ENCODE measurements at regions not wholly inside any gene's neighbourhood (a gene's known extent, or its start where the extent isn't known, plus 50 kb on each side); places are given as distances from the start of the nearest gene placed in this dataset.

DNA sequence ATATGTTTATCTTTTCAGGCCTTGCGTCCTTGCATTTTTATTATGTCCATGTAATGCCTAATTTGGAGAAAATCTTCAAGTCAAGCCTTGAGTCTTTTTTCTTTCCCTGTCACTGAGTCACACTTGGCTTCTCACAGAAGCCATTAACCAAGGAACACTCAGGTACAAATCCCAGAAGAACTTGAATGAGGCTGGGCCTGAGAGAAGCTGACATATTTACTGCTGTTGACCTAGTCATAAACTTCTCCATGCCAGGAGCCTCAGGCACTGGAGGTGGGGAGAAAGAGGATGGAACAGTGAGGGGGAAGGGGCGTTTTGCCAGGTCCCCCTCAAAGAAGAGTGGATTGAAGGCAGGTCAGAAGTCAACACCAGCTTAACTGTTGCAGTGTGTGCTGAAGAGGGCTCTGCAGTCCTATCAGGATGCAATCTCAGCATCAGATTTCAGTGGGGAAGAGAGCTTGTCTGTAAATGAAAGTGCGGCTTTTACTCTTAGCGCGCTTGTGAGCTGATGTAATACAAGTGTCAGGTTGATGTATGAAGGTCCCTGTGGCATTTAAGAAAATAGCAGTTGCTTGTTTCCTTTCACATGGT is 526.0 kb downstream of the ETS1 start:
- no peak for DNase-seq

DNA sequence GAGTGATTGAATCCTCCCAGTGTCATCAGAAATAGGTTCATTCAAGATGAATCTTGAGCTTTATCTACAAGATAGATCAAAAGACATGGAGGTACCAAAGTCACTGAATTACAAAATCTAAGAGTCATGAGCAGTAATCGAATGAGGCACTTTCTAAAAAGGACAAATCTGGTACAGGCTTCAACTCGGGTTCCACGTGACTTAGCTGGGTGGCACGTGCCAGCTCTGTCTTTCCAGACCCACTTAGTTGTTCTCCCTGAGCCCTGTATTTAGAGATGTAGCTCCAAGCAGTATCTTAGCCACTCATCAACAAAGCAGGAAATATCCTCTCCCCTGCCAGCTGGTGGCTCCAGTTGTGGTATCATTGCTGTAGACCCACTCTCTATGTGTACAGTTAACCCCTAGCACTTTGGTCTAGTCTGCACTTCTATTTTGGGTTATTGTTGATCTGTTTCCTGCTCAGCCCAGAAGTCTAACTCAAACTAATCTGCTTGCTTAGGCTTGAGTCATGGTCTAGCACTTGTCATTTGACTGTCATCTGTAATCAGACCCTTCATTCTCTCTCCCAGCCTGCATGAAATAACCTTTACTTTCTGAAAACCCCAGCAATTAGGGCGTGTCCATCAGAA is 528.7 kb downstream of the ETS1 start:
- no peak for DNase-seq

DNA sequence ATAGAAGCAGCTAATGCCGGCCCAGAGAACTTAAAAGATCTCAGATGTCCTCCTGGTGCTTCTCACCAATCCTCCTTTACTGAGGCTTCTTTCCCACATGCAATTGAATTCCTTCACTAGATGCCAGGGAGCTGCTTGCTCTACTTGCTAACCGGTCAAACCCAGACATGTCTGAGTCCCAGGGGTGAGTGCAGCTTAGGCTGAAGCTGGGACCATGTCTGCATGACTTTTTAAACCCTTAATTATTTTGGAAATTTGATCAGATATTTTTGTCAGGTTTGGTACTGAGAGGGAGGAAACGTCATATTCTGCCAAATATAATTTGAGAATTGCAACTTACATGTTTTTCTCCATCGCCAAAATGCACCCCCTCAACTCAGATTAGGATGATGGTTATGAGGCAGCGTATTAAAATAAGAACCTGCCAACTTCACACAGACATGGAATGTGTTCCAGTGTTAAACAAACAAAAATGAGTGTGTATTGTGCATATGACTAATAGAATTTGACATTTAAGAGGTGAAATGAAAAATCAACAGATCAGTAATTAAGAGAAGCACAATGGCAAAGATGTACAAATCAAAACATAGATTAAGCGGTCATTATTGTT is 529.5 kb downstream of the ETS1 start:
- DNase-seq = no peak

DNA sequence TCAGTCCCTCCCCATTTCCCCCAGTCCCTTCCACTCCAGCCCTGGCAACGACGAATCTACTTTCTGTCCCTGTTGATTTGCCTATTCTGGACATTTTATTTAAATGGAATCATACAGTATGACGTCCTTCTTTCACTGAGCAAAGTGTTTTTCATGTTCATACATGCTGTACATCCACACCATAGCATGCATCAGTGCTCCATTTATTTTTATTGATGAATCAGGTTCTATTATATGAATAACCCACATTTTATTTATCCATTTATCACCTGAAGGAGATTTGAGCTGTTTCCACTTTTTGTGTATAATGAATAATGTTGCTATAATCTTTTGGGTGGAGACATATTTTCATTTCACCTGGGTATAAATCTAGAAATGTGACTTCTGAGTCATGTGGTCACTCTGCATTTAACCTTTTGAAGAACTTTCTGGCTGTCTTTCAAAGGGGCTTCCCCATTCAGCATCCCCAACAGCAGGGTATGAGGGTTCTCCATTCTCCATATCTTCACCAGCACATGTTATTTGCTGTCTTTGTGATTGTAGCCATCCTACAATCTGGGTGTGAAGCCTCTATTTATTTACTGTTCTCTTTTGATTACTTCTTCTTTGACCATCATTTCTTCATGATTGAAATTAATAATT is 531.7 kb downstream of the ETS1 start:
- no peak for DNase-seq

DNA sequence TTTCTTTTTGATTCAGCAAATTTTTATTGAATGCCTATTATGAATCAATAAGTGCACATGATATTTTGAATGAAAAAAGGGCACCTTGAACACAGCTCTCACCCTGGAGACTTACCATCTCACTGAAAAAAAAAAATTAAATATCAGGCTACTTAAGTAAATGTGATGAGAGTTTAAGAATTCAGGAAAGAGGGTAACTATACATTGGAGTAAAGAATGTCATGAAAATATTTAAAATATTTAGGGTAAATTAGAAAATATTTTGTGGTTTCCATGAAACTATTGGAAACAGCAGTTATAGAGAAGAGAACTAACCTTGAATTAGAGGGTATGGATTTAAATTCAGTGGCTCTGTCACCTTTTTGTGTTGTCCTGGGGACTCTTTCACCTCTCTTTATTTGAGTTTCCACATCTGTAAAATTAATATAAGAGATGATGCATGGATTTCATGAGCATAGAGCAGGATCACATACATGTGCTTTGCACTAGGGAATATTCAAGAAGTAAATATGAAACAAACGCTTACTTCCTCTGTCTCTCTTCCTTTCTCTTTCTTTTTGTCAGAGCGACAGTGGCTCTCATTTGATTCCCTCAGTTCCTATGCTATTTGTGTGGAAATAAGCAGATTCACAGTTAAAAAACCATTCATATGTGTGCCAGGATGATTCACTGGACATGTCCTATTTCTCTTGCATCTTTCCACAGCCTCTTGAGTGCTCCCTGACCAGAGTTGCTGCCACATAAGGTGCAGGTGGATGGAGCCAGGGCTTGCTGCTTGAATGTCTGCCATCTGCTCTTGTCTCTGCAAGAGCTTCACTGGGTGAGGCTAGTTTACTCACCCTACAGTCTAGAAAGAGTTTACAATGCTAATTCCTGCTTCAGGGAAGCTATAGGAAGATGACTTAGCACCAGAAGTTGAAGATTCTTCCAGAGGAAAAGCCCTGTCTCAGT is 533.1 kb downstream of the ETS1 start:
- DNase-seq = no peak

DNA sequence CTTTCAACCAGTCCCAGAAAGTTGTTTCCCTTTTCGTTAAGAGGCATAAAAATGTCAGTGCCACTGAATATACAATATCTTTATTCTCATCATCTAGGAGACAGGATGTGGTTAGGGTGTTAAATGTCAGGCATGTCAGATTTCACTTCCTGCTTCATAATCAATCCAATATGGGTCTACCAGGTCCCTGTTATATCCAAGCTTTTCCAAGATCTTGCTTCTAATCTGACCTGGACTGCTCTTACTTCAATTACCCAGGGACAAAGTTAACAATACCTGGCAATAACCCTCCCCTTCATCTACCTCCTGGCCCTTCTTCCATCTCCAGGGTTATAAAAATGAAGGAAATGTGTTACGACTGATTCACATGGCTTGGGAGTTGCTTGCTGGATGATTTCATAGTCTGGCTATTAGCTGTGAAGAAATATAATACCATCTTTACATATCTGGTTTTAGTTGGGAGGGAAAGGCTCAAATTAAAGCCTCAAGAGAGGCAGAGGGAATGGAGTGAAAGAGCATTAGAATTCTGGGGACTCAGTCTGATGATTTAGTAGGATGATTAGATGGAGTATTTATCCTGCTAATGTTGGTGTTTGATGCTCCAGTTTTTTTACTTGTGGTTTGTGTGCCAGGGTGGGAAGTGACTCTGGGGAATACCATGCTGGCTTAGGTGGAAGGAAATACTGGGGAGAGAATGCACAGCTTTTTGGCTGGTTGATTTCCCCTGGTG is 534.3 kb downstream of the ETS1 start:
- no peak for DNase-seq

DNA sequence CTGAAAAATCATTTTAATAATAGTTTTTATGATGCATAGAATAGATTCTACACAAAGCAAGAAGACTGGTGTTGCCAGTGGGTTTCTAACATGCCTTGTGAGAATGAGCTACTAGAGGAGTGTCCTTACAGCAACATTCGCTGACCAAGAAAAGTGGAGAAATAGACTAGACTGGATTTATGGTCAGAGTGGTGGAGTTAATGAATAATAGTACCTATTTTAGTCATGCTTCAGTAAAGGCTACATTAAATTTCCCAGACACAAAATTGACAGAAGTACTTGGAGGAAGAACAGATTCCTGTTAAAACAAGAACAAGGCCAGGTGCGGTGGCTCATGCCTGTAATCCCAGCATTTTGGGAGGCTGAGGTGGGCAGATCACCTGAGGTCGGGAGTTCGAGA is 539.2 kb downstream of the ETS1 start:
- no peak for DNase-seq

DNA sequence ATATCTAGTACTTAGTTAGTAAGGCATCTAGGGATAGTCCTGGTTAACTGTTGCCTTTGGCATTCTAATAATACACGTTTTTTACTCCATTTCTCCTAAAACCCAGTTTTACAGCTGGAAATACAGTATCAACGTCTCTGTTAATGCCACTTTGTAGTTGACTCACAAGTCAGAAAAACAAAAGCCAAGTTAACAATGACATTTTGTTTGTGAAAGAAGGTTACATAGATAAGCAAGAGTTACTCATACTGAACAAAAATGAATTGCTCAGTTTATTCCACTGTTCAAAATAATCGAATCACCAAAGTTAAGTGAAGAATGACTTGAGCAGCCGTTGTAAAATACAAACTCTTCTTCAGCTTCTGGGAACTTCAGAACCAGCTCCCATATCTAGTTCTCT is 540.3 kb downstream of the ETS1 start:
- DNase-seq = no peak

DNA sequence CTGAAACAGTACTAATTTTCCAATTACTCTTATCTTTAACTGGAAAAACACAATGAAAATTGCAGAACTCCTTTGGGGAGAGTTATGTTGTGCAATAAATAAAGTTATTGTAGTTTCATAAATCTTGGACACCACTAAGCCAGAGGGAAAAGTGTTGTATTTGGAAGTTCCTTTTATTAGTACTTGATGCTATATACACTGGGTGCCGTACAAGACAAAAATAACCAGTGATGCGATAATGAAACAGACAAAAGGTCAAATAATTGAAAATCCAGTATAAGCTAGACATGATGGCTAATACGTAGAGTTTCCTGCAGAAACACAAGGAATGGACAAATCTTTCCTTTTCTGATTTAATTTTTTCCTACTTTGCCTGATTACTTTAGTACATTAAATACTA is 541.1 kb downstream of the ETS1 start:
- no peak for DNase-seq

DNA sequence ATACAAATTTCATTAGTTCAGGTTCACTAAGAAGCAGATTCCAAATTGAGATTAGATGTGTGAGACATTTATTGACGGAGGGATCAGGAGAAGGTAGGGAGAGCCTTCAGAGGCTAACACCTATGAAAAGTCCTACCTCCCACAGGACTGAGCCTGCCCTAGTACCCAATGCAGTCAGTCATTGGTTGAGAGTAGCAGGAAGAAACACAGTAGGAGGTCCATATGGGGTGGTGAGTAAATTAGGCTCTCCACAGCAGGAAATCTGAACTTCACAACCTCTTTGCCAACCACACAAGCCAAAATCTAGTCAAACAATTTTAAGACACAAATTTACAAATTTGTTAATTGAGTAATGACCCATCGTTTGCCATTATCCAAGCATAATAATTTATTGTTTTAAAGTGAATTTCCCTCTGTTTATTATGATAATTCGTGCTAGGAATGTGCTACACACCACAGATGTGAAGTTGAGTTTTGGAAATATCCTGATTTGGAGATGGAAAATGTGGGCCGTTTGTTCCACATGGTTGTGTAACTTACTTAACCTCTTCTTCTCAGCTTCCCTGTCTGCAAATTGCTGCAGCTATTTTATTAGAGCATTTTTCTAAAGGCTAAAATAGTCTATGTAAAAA is 542.1 kb downstream of the ETS1 start:
- no peak for DNase-seq

DNA sequence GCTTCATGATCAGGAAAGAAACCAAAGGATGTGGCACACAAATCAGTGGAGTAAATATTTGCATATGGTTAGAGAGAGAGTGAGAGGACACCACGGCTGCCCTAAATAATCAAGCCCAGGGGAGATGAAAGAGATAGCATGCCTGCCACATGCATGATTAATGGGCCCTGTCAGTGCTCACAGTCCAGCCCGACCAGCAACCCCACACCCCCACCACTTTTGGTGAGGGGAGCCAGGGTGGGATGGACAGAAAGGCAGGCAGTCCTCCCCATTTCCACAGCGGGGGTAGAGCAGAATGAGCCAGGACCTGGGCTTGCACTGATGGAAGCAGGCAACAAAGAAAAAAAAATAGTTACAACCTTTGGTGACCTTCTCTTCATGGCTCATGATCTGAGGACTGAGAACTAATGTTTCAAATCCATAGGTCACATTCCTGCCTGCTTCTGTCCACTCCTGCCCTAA is 545.0 kb downstream of the ETS1 start:
- DNase-seq = no peak

DNA sequence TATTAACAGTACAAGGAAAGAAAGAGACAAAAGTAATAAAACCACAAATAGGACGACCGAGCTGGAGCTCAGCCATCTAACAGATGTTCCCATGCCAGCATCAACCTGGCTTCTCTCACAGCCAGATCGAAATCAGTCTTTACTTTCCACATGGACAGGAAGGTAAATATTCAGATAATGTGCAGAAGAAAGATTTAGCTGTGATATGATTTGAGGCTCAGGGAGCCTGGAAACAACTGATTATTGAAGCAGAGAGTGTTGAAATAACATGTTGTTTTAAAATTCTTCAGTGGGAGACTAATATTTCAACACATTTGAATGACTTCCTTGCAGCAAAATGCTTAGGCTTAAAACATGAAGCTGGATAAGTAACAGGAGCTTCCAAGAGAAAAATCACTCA is 546.8 kb downstream of the ETS1 start:
- no peak for DNase-seq

DNA sequence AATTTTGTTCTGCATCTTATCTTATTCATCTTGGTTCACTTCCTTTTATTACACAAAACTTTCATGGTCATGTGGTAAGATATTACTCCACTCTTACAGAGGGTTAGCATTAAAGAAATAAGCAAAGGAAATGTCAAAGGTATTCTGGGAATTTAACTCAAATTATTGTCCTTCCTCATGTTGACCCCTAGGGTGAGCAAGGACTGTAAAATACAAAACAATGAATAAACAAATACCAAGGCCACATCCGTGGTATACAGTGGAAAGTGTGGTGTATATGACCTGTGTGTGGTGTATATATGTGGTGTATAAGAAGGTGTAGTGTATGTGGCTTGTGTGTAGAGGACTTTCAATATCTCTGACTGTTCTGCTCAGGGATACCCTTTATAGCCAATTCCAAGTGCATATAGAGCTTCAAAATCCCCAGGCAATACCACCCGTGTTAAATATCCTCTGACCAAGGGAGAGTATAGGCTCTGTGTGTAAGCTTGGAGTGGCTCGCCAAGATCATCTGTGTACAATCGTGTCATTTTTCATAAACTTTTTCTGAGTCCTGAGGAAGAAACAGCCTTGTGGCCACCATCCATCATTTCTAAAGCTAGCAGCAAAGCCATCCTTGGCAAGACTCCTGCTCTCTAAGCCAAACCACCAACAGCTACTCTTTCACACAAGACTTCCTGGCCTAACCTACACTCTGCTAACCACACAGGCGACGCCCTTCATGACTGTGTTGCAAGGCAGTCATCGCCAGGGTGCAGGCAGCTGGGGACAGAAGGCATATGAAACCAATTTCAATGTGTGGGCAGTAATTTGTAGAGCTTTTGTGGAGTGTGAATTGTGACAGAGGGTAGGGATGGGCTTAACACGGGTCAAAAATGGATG is 548.0 kb downstream of the ETS1 start:
- peak; percentile 60 for DNase-seq

DNA sequence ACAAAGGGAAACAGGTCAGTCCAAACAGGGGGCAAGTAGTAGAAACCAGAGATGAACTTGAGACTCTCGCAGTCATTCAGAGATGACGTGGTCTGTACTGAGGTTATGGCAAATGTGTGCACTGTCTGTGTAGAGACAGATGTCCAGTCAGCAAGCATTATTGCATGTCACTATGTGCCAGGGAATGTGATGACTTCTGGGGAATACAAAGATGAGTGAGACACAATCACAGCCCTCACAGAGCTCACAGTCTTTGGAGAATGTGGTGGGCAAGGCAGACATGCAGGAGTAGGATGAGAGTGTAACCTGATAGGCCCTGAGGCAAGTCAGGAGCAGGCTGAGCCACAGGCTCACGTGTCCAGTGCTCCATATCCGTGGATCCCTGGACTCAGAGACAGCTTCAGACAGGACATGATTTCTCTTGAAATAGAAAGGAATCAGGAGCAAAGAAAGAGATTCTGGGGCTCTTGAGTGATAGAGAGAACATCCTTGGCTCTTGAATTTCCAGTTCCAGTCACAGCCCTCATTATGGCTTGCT is 550.7 kb downstream of the ETS1 start:
- DNase-seq = no peak

DNA sequence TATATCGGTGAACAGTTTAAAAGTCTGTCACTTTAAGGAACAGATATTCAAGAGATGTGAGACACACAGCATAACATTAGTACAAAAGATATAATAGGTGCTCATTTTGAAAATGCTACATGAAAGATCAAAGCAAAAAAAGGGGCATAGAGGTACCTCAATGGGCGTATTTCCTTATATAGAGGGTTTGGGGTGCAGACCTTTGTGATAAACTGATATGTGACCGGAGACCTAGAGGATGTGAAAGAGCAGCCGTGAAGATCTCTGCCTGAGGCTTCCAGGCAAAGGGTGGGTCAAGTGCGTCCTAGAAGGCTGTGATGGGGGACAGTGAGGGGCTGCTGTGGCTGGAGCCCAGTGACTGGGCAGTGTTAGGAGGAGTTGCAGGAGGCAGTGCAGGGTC is 551.4 kb downstream of the ETS1 start:
- DNase-seq = no peak

DNA sequence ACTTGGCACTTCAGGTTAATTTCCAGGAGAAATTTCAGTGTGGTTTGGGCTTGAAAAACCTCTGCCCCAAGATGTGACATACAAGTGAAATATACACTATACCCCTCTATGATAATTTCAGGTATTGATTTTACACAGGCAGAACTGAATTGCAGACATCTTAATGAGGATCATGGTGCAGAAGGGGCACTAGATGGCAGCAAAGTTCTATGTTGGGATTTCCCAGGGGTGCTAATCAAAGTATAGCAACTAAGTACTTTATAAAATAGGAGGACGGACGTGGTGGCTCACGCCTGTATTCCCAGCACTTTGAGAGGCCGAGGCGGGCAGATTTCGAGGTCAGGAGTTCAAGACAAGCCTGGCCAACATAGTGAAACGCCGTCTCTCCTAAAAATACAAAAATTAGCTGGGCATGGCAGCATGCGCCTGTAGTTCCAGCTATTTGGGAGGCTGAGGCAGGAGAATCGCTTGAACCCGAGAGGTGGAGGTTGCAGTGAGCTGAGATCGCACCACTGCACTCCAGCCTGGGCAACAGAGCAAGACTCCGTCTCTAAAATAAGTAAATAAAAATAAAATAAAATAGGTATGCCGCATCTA is 555.7 kb downstream of the ETS1 start:
- DNase-seq = peak; percentile 45

DNA sequence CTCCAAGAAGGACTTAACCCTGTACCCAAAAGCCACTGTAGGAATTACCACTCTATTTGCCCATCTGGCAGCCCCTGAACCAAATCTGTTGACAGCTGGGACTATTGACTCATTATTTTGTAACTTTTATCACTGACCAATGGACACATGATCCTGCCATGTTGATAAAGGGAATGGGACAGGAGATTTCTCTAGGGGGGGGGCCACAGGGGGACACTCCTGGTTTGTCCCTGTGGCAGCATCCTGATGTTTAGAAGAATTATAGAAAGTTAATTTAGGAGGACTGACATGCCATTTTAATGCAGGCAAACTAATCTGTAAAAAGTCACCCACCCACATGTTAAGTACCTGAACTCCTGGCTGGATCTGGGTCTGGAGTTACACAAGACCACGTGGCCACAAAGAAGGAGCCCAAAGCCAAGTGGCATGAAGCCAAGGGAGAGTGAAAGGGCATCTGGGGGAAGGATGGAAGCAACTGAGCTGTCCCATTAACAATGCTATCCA is 558.1 kb downstream of the ETS1 start:
- no peak for DNase-seq

DNA sequence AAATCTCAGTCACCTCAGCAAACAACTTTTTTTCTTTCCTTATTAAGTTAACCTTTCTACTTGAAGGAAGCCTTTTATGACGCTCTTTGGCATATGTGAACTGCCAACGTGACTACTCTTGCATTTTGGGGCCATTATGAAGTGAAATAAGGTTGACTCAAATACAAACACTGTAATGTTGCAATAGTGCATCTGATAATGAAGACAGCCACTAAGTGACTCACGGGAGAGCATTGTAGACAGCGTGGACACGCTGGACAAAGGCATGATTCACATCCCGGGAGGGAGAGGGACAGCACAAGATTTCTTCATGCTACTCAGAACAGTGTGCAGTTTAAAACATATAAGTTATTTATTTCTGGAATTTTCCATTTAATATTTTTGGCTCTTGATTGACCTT is 560.8 kb downstream of the ETS1 start:
- DNase-seq = no peak

DNA sequence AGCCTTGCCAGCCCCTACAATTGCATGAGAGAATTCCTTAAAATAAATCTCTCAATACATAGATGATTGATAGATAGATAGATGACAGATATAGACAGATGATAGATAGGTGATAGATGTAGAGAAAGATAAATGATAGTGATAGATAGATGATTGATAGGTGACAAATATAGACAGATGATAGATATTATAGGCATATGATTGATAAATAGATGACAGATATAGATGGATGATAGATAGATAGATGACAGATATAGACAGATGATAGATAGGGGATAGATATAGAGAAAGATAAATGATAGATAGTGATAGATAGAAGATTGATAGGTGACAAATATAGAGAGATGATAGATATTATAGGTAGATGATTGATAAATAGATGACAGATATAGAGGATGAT is 564.6 kb downstream of the ETS1 start:
- DNase-seq = no peak

DNA sequence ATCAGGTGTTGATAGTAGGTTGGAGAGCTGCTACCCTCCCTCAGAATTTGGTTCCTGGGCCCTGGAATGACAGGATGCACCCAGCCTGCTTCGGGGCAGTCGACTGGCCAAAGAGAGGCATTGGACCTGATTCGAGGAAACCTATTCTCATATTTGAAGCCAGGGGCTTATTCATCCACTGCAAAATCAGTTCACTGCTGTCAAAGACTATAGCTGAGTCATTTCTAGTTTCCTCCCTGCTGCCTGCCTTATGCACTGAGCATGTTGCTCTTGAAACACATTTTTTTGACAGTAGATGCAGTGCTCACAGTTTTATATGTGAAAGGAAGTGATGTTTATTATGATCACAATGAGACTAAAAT is 565.4 kb downstream of the ETS1 start:
- DNase-seq = no peak
